Liver (tissue), 3 donors: ENCODE measurements at regions not wholly inside any gene's neighbourhood (a gene's known extent, or its start where the extent isn't known, plus 50 kb on each side); places are given as distances from the start of the nearest gene placed in this dataset.

Experiments
- EGR1 ChIP-seq, 2 donors: IDR thresholded peaks; 2 replicates each; pipeline ENCODE4 v1.6.1; 2016 to 2018; ENCODE audit warnings: antibody characterized with exemption in 2 of 2, low read depth in 2 of 2
- FOXA1 ChIP-seq: IDR thresholded peaks from 2 replicates; pipeline ENCODE4 v1.6.1; 2016; ENCODE audit warnings: antibody characterized with exemption
- JUND ChIP-seq, 2 donors: IDR thresholded peaks; 2 replicates each; pipeline ENCODE4 v1.6.1; 2016; ENCODE audit warnings: antibody characterized with exemption in 2 of 2
- NR2F2 ChIP-seq: IDR thresholded peaks from 2 replicates; pipeline ENCODE4 v1.6.1; 2016; ENCODE audit warnings: antibody characterized with exemption
- TAF1 ChIP-seq: conservative IDR thresholded peaks from 2 replicates; pipeline ENCODE4 v1.6.1; 2016; ENCODE audit warnings: antibody characterized with exemption, mild to moderate bottlenecking
- YY1 ChIP-seq: IDR thresholded peaks from 2 replicates; pipeline ENCODE4 v1.6.1; 2016; ENCODE audit warnings: antibody characterized with exemption, mild to moderate bottlenecking
- TF ChIP-seq, protein P1 (sequence below): IDR thresholded peaks from 2 replicates; pipeline ENCODE4 v1.6.1; 2016; ENCODE audit warnings: antibody characterized with exemption
- TF ChIP-seq, protein P2 (sequence below): fragments of 150-350 bp; IDR thresholded peaks from 2 replicates; pipeline ENCODE4 v1.5.1; 2017; ENCODE audit warnings: improper control_type of control experiment, low read depth, low read length; ENCODE audit not compliant: missing input control
- donor health status: healthy.
- donor health status: healthy.

DNA sequence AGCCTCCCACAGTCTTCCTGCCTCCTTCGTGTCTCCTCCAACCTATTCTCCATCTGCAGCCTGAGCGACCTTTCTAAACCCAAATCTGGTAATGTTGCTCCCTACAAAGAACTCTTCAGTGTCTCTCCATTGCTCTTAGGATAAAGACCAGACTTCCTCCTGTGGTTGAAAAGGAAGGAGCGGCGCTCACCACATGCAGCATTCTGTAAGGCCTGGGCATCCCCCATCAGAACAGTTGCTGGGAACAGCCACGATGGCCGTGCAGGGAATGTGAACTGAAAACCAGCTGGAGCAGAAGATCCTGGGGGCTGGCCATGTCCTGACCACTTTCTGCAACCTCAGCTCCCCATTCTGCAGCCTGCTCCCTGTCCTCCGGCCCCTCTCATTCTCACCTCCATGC lies 237.8 kb upstream of the ZMIZ1 start:
- TF ChIP-seq FOXA1, result no peak
- TF ChIP-seq, protein P1, sequence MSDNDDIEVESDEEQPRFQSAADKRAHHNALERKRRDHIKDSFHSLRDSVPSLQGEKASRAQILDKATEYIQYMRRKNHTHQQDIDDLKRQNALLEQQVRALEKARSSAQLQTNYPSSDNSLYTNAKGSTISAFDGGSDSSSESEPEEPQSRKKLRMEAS, result no peak
- TF ChIP-seq, protein P2, sequence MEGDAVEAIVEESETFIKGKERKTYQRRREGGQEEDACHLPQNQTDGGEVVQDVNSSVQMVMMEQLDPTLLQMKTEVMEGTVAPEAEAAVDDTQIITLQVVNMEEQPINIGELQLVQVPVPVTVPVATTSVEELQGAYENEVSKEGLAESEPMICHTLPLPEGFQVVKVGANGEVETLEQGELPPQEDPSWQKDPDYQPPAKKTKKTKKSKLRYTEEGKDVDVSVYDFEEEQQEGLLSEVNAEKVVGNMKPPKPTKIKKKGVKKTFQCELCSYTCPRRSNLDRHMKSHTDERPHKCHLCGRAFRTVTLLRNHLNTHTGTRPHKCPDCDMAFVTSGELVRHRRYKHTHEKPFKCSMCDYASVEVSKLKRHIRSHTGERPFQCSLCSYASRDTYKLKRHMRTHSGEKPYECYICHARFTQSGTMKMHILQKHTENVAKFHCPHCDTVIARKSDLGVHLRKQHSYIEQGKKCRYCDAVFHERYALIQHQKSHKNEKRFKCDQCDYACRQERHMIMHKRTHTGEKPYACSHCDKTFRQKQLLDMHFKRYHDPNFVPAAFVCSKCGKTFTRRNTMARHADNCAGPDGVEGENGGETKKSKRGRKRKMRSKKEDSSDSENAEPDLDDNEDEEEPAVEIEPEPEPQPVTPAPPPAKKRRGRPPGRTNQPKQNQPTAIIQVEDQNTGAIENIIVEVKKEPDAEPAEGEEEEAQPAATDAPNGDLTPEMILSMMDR, result no peak
- no peak for TF ChIP-seq EGR1 (IDR thresholded peaks at IDR 0.05; ENCODE audit: low read depth in 2 of 2)
- no peak for TF ChIP-seq YY1
- no peak for TF ChIP-seq TAF1
- TF ChIP-seq NR2F2, result no peak
- TF ChIP-seq JUND (IDR thresholded peaks at IDR 0.05), result no peak
